GM23338 (cell line): ENCODE measurements at regions not wholly inside any gene's neighbourhood (a gene's known extent, or its start where the extent isn't known, plus 50 kb on each side); places are given as distances from the start of the nearest gene placed in this dataset.

Experiments used
- ATAC-seq: fragments of 200-7000 bp; cut with Tn5 transposase; 3 replicates; pipeline ENCODE4 v1.9.1; 2020
- DNase-seq: peaks from one replicate; pipeline ENCODE4 v3.0.0-alpha.2; 2015; ENCODE audit warnings: low spot score
- H2AFZ ChIP-seq: fragments of 200-600 bp; sonication (generic); 2 replicates; pipeline ENCODE4 v1.8.0; 2016; ENCODE audit warnings: antibody characterized with exemption, mild to moderate bottlenecking, moderate library complexity
- H3F3A ChIP-seq: fragments of 200-600 bp; sonication (generic); replicated peaks from 2 replicates; pipeline ENCODE4 v1.8.0; 2017; ENCODE audit warnings: antibody characterized with exemption, mixed run types, low read depth
- H3K27ac ChIP-seq: fragments of 200-600 bp; sonication (generic); 2 replicates; pipeline ENCODE4 v1.6.1; 2016; ENCODE audit warnings: low read depth
- H3K27me3 ChIP-seq: fragments of 200-600 bp; sonication (generic); 2 replicates; pipeline ENCODE4 v1.8.0; 2016; ENCODE audit warnings: mild to moderate bottlenecking, mixed run types, moderate library complexity; ENCODE audit not compliant: insufficient read depth
- H3K36me3 ChIP-seq: fragments of 200-600 bp; sonication (generic); 2 replicates; pipeline ENCODE4 v1.8.0; 2016; ENCODE audit warnings: mild to moderate bottlenecking; ENCODE audit not compliant: insufficient read depth
- H3K4me1 ChIP-seq: fragments of 200-600 bp; sonication (generic); 2 replicates; pipeline ENCODE4 v1.8.0; 2016; ENCODE audit warnings: mild to moderate bottlenecking, moderate library complexity; ENCODE audit not compliant: insufficient read depth
- H3K4me2 ChIP-seq: fragments of 200-600 bp; sonication (generic); 2 replicates; pipeline ENCODE4 v1.7.1; 2017; ENCODE audit warnings: mixed run types
- H3K4me3 ChIP-seq: fragments of 200-600 bp; sonication (generic); 2 replicates; pipeline ENCODE4 v1.6.1; 2016; ENCODE audit warnings: mixed run types
- H3K79me2 ChIP-seq: fragments of 200-600 bp; sonication (generic); replicated peaks from 2 replicates; pipeline ENCODE4 v1.8.0; 2017; ENCODE audit warnings: mild to moderate bottlenecking; ENCODE audit not compliant: insufficient read depth
- H3K9me2 ChIP-seq: fragments of 200-600 bp; sonication (generic); 2 replicates; pipeline ENCODE4 v1.8.0; 2017; ENCODE audit not compliant: insufficient read depth
- H4K20me1 ChIP-seq: fragments of 200-600 bp; sonication (generic); replicated peaks from 2 replicates; pipeline ENCODE4 v1.8.0; 2017; ENCODE audit warnings: mild to moderate bottlenecking; ENCODE audit not compliant: insufficient read depth
- H3K27ac Mint-ChIP-seq: 2 replicates; pipeline ENCODE4 v1.8.0; 2020; ENCODE audit warnings: inconsistent platforms, mild to moderate bottlenecking, moderate library complexity, mixed read lengths
- H3K27me3 Mint-ChIP-seq: 3 replicates; pipeline ENCODE4 v1.8.0; 2022; ENCODE audit warnings: low read depth, mild to moderate bottlenecking, moderate library complexity, mixed read lengths, inconsistent platforms; ENCODE audit not compliant: insufficient read depth, poor library complexity
- H3K36me3 Mint-ChIP-seq: 3 replicates; pipeline ENCODE4 v1.8.0; 2021; ENCODE audit warnings: low read depth, mild to moderate bottlenecking, inconsistent platforms, moderate library complexity, mixed read lengths
- H3K4me1 Mint-ChIP-seq: 3 replicates; pipeline ENCODE4 v1.8.0; 2020; ENCODE audit warnings: mild to moderate bottlenecking, inconsistent platforms, mixed read lengths
- H3K4me3 Mint-ChIP-seq: 3 replicates; pipeline ENCODE4 v1.8.0; 2021; ENCODE audit warnings: moderate library complexity, mild to moderate bottlenecking, inconsistent platforms, mixed read lengths
- H3K9me3 Mint-ChIP-seq: 3 replicates; pipeline ENCODE4 v1.8.0; 2020; ENCODE audit warnings: moderate library complexity, mild to moderate bottlenecking, inconsistent platforms, mixed read lengths
- CREB1 ChIP-seq: fragments of 250-450 bp; sonication (Bioruptor Pico); IDR thresholded peaks from 2 replicates; pipeline ENCODE4 v1.5.0; 2020; ENCODE audit warnings: low read depth, mild to moderate bottlenecking, moderate library complexity
- ETS1 ChIP-seq: IDR thresholded peaks from 2 replicates; pipeline ENCODE4 v1.6.1; 2016; ENCODE audit warnings: antibody characterized with exemption
- ZNF114 ChIP-seq: fragments of 250-450 bp; sonication (Bioruptor Pico); IDR thresholded peaks from 2 replicates; pipeline ENCODE4 v1.5.0; 2020; ENCODE audit warnings: mild to moderate bottlenecking, moderate library complexity
- ZNF331 ChIP-seq: fragments of 250-450 bp; sonication (Bioruptor Pico); IDR thresholded peaks from 2 replicates; pipeline ENCODE4 v1.5.0; 2020; ENCODE audit warnings: low read depth, mild to moderate bottlenecking, moderate library complexity
- TF ChIP-seq, protein P1 (sequence below), 2 experiments: fragments of 200-600 bp in 1 of 2; sonication (generic) in 1 of 2; conservative IDR thresholded peaks; 2 replicates each; pipeline versions ENCODE4 v1.5.1 to v1.6.1; 2016 to 2017; ENCODE audit warnings: antibody characterized with exemption in 2 of 2, low read depth in 2 of 2, mild to moderate bottlenecking in 2 of 2, moderate library complexity in 1 of 2
- TF ChIP-seq, protein P2 (sequence below): fragments of 250-450 bp; sonication (Bioruptor Pico); IDR thresholded peaks from 2 replicates; pipeline ENCODE4 v1.5.0; 2020; ENCODE audit warnings: mild to moderate bottlenecking, moderate library complexity
- TF ChIP-seq, protein P3 (sequence below): IDR thresholded peaks from one replicate; pipeline ENCODE4 v1.6.1; 2018; ENCODE audit warnings: antibody characterized with exemption; ENCODE audit not compliant: unreplicated experiment

GRCh38 chr4:124867536-124867935 is 155.0 kb upstream of the ANKRD50 start:
- no peak for ATAC-seq
- no peaks in the 10 kb centered on the region for H3F3A ChIP-seq

More at GRCh38 chr4:124867536-124867935, 155.0 kb upstream of the ANKRD50 start:
- Histone ChIP-seq H3K9me2 (no peaks in the 10 kb centered on the region; the same call in 1 of the 2 replicates), H3K4me3 (no peak overlapping the region), H3K27me3 (no peaks in the 10 kb centered on the region), H2AFZ (no peak overlapping the region; the same call in 1 of the 2 replicates), H3K36me3 (no peaks in the 10 kb centered on the region), H3K4me2 (no peak overlapping the region), H3K4me1 (peaks cover 2% of the 10 kb centered on the region; the same call in 1 of the 2 replicates), H4K20me1 (no peaks in the 10 kb centered on the region), H3K27ac (no peak overlapping the region), H3K79me2 (no peaks in the 10 kb centered on the region)
- no peaks in the 10 kb centered on the region; the same call in 2 of the 3 replicates for H3K9me3 Mint-ChIP-seq
- TF ChIP-seq ZNF331 (CRISPR knock-in tag) (no peak), ETS1 (no peak), ZNF114 (no peak), CREB1 (no peak)
- TF ChIP-seq, protein P1, sequence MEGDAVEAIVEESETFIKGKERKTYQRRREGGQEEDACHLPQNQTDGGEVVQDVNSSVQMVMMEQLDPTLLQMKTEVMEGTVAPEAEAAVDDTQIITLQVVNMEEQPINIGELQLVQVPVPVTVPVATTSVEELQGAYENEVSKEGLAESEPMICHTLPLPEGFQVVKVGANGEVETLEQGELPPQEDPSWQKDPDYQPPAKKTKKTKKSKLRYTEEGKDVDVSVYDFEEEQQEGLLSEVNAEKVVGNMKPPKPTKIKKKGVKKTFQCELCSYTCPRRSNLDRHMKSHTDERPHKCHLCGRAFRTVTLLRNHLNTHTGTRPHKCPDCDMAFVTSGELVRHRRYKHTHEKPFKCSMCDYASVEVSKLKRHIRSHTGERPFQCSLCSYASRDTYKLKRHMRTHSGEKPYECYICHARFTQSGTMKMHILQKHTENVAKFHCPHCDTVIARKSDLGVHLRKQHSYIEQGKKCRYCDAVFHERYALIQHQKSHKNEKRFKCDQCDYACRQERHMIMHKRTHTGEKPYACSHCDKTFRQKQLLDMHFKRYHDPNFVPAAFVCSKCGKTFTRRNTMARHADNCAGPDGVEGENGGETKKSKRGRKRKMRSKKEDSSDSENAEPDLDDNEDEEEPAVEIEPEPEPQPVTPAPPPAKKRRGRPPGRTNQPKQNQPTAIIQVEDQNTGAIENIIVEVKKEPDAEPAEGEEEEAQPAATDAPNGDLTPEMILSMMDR (conservative IDR thresholded peaks at IDR 0.05; ENCODE audit: low read depth in 2 of 2) = no peak
- TF ChIP-seq, protein P2, sequence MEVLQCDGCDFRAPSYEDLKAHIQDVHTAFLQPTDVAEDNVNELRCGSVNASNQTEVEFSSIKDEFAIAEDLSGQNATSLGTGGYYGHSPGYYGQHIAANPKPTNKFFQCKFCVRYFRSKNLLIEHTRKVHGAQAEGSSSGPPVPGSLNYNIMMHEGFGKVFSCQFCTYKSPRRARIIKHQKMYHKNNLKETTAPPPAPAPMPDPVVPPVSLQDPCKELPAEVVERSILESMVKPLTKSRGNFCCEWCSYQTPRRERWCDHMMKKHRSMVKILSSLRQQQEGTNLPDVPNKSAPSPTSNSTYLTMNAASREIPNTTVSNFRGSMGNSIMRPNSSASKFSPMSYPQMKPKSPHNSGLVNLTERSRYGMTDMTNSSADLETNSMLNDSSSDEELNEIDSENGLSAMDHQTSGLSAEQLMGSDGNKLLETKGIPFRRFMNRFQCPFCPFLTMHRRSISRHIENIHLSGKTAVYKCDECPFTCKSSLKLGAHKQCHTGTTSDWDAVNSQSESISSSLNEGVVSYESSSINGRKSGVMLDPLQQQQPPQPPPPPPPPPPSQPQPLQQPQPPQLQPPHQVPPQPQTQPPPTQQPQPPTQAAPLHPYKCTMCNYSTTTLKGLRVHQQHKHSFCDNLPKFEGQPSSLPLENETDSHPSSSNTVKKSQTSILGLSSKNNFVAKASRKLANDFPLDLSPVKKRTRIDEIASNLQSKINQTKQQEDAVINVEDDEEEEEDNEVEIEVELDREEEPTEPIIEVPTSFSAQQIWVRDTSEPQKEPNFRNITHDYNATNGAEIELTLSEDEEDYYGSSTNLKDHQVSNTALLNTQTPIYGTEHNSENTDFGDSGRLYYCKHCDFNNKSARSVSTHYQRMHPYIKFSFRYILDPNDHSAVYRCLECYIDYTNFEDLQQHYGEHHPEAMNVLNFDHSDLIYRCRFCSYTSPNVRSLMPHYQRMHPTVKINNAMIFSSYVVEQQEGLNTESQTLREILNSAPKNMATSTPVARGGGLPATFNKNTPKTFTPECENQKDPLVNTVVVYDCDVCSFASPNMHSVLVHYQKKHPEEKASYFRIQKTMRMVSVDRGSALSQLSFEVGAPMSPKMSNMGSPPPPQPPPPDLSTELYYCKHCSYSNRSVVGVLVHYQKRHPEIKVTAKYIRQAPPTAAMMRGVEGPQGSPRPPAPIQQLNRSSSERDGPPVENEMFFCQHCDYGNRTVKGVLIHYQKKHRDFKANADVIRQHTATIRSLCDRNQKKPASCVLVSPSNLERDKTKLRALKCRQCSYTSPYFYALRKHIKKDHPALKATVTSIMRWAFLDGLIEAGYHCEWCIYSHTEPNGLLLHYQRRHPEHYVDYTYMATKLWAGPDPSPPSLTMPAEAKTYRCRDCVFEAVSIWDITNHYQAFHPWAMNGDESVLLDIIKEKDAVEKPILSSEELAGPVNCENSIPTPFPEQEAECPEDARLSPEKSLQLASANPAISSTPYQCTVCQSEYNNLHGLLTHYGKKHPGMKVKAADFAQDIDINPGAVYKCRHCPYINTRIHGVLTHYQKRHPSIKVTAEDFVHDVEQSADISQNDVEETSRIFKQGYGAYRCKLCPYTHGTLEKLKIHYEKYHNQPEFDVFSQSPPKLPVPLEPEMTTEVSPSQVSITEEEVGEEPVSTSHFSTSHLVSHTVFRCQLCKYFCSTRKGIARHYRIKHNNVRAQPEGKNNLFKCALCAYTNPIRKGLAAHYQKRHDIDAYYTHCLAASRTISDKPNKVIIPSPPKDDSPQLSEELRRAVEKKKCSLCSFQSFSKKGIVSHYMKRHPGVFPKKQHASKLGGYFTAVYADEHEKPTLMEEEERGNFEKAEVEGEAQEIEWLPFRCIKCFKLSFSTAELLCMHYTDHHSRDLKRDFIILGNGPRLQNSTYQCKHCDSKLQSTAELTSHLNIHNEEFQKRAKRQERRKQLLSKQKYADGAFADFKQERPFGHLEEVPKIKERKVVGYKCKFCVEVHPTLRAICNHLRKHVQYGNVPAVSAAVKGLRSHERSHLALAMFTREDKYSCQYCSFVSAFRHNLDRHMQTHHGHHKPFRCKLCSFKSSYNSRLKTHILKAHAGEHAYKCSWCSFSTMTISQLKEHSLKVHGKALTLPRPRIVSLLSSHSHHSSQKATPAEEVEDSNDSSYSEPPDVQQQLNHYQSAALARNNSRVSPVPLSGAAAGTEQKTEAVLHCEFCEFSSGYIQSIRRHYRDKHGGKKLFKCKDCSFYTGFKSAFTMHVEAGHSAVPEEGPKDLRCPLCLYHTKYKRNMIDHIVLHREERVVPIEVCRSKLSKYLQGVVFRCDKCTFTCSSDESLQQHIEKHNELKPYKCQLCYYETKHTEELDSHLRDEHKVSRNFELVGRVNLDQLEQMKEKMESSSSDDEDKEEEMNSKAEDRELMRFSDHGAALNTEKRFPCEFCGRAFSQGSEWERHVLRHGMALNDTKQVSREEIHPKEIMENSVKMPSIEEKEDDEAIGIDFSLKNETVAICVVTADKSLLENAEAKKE (CRISPR knock-in tag) = no peak
- TF ChIP-seq, protein P3, sequence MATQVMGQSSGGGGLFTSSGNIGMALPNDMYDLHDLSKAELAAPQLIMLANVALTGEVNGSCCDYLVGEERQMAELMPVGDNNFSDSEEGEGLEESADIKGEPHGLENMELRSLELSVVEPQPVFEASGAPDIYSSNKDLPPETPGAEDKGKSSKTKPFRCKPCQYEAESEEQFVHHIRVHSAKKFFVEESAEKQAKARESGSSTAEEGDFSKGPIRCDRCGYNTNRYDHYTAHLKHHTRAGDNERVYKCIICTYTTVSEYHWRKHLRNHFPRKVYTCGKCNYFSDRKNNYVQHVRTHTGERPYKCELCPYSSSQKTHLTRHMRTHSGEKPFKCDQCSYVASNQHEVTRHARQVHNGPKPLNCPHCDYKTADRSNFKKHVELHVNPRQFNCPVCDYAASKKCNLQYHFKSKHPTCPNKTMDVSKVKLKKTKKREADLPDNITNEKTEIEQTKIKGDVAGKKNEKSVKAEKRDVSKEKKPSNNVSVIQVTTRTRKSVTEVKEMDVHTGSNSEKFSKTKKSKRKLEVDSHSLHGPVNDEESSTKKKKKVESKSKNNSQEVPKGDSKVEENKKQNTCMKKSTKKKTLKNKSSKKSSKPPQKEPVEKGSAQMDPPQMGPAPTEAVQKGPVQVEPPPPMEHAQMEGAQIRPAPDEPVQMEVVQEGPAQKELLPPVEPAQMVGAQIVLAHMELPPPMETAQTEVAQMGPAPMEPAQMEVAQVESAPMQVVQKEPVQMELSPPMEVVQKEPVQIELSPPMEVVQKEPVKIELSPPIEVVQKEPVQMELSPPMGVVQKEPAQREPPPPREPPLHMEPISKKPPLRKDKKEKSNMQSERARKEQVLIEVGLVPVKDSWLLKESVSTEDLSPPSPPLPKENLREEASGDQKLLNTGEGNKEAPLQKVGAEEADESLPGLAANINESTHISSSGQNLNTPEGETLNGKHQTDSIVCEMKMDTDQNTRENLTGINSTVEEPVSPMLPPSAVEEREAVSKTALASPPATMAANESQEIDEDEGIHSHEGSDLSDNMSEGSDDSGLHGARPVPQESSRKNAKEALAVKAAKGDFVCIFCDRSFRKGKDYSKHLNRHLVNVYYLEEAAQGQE = no peak
- peaks cover 6% of the 10 kb centered on the region for H3K4me1 Mint-ChIP-seq
- H3K27me3 Mint-ChIP-seq = peaks cover 2% of the 10 kb centered on the region
- no peak for DNase-seq
- no peak overlapping the region for H3K27ac Mint-ChIP-seq
- H3K36me3 Mint-ChIP-seq = no peaks in the 10 kb centered on the region; the same call in 2 of the 3 replicates
- no peak overlapping the region for H3K4me3 Mint-ChIP-seq
